ENCODE measurements at regions not wholly inside any gene's neighbourhood (a gene's known extent, or its start where the extent isn't known, plus 50 kb on each side); places are given as distances from the start of the nearest gene placed in this dataset.

- Histone ChIP-seq H3K4me1 (ENCODE audit: insufficient read depth) (no peaks in the 10 kb centered on the region), H3K9me3 (ENCODE audit: low read depth) (no peaks in the 10 kb centered on the region), H3K36me3 (replicated peaks; ENCODE audit: insufficient read depth, low read depth) (no peaks in the 10 kb centered on the region), H3K4me3 (no peak overlapping the region), H2AFZ (no peak overlapping the region), H3K27me3 (no peaks in the 10 kb centered on the region), H3K27ac (no peak overlapping the region), H4K20me1 (ENCODE audit: insufficient read depth, poor library complexity, severe bottlenecking) (no peaks in the 10 kb centered on the region), H3K79me2 (no peaks in the 10 kb centered on the region), H3K9me2 (replicated peaks; ENCODE audit: insufficient read depth) (no peaks in the 10 kb centered on the region), H3K4me2 (no peak overlapping the region)
- no peak for DNase-seq (ENCODE audit: low spot score)
- TF ChIP-seq EZH2 (IDR thresholded peaks at IDR 0.05; ENCODE audit: borderline replicate concordance) (no peak), EZH2phosphoT487 (IDR thresholded peaks at IDR 0.05; ENCODE audit: low read depth, severe bottlenecking, unreplicated experiment) (no peak)
- TF ChIP-seq, protein P1, sequence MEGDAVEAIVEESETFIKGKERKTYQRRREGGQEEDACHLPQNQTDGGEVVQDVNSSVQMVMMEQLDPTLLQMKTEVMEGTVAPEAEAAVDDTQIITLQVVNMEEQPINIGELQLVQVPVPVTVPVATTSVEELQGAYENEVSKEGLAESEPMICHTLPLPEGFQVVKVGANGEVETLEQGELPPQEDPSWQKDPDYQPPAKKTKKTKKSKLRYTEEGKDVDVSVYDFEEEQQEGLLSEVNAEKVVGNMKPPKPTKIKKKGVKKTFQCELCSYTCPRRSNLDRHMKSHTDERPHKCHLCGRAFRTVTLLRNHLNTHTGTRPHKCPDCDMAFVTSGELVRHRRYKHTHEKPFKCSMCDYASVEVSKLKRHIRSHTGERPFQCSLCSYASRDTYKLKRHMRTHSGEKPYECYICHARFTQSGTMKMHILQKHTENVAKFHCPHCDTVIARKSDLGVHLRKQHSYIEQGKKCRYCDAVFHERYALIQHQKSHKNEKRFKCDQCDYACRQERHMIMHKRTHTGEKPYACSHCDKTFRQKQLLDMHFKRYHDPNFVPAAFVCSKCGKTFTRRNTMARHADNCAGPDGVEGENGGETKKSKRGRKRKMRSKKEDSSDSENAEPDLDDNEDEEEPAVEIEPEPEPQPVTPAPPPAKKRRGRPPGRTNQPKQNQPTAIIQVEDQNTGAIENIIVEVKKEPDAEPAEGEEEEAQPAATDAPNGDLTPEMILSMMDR (IDR thresholded peaks at IDR 0.05; ENCODE audit: poor library complexity) = no peak
These were observed 636.9 kb downstream of the TLE4 start for GRCh38 chr9:80208696-80209095.

DNA sequence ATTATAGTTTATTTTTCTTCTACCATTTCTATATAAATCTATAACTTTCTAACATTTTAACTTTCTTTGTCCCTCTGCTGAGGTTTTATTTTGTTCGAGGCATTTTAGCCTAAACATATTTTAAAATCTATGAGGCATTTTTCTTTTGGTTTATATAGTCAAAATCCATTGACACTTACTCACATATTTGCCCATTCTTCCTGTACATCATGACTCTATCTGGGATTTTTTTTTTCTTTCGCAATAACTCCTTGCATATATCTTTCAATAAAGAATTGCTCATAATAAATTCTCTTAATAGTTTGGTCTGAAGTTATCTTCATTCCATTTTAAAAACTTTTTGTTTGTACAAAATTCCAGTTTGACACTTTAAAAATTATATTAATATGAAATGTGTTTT is 632.3 kb downstream of the TLE4 start:
- no peaks in the 10 kb centered on the region for H4K20me1 ChIP-seq (ENCODE audit: insufficient read depth, poor library complexity, severe bottlenecking)
- H3K9me2 ChIP-seq (replicated peaks; ENCODE audit: insufficient read depth) = no peaks in the 10 kb centered on the region
- 95% methylated on average over 2 of the region's 2 CpGs for WGBS (ENCODE audit: low lambda C conversion rate, missing lambda C conversion rate)
- H3K4me1 ChIP-seq (ENCODE audit: insufficient read depth) = no peaks in the 10 kb centered on the region
- no peak for DNase-seq (ENCODE audit: low spot score)
- no peak overlapping the region for H3K4me3 ChIP-seq
- no peaks in the 10 kb centered on the region for H3K79me2 ChIP-seq
- no peaks in the 10 kb centered on the region for H3K27me3 ChIP-seq
- H2AFZ ChIP-seq = no peak overlapping the region
- H3K27ac ChIP-seq = no peak overlapping the region
- no peaks in the 10 kb centered on the region for H3K9me3 ChIP-seq (ENCODE audit: low read depth)
- H3K4me2 ChIP-seq = no peak overlapping the region
- H3K36me3 ChIP-seq (replicated peaks; ENCODE audit: insufficient read depth, low read depth) = no peaks in the 10 kb centered on the region
- TF ChIP-seq, protein P1 (IDR thresholded peaks at IDR 0.05; ENCODE audit: poor library complexity) = no peak
- TF ChIP-seq EZH2 (IDR thresholded peaks at IDR 0.05; ENCODE audit: borderline replicate concordance) = no peak
- TF ChIP-seq EZH2phosphoT487 (IDR thresholded peaks at IDR 0.05; ENCODE audit: low read depth, severe bottlenecking, unreplicated experiment) = no peak

- DNase-seq (ENCODE audit: low spot score) = no peak
- no peaks in the 10 kb centered on the region for H3K36me3 ChIP-seq (replicated peaks; ENCODE audit: insufficient read depth, low read depth)
- no peak overlapping the region for H3K4me3 ChIP-seq
- H4K20me1 ChIP-seq (ENCODE audit: insufficient read depth, poor library complexity, severe bottlenecking) = no peaks in the 10 kb centered on the region
- H3K9me2 ChIP-seq (replicated peaks; ENCODE audit: insufficient read depth) = no peaks in the 10 kb centered on the region
- H3K27ac ChIP-seq = no peak overlapping the region
- H3K9me3 ChIP-seq (ENCODE audit: low read depth) = no peaks in the 10 kb centered on the region
- TF ChIP-seq EZH2 (IDR thresholded peaks at IDR 0.05; ENCODE audit: borderline replicate concordance) = no peak
- TF ChIP-seq, protein P1 (IDR thresholded peaks at IDR 0.05; ENCODE audit: poor library complexity) = no peak
- TF ChIP-seq EZH2phosphoT487 (IDR thresholded peaks at IDR 0.05; ENCODE audit: low read depth, severe bottlenecking, unreplicated experiment) = no peak
- no peak overlapping the region for H3K4me2 ChIP-seq
- no peaks in the 10 kb centered on the region for H3K79me2 ChIP-seq
- 83% methylated on average over 1 of the region's 1 CpG for WGBS (ENCODE audit: low lambda C conversion rate, missing lambda C conversion rate)
- H2AFZ ChIP-seq = no peak overlapping the region
- no peaks in the 10 kb centered on the region for H3K4me1 ChIP-seq (ENCODE audit: insufficient read depth)
- H3K27me3 ChIP-seq = no peaks in the 10 kb centered on the region
These were observed 625.9 kb downstream of the TLE4 start for GRCh38 chr9:80197661-80198060.

GRCh38 chr9:80191108-80191507 is 619.3 kb downstream of the TLE4 start:
- TF ChIP-seq, protein P1 (IDR thresholded peaks at IDR 0.05; ENCODE audit: poor library complexity) = no peak
- TF ChIP-seq EZH2 (IDR thresholded peaks at IDR 0.05; ENCODE audit: borderline replicate concordance) (no peak), EZH2phosphoT487 (IDR thresholded peaks at IDR 0.05; ENCODE audit: low read depth, severe bottlenecking, unreplicated experiment) (no peak)
- Histone ChIP-seq H3K36me3 (replicated peaks; ENCODE audit: insufficient read depth, low read depth) (no peaks in the 10 kb centered on the region), H3K27me3 (no peaks in the 10 kb centered on the region), H3K4me1 (ENCODE audit: insufficient read depth) (no peaks in the 10 kb centered on the region), H2AFZ (no peak overlapping the region), H4K20me1 (ENCODE audit: insufficient read depth, poor library complexity, severe bottlenecking) (no peaks in the 10 kb centered on the region), H3K9me3 (ENCODE audit: low read depth) (no peaks in the 10 kb centered on the region), H3K9me2 (replicated peaks; ENCODE audit: insufficient read depth) (no peaks in the 10 kb centered on the region), H3K27ac (no peak overlapping the region), H3K4me3 (no peak overlapping the region), H3K4me2 (no peak overlapping the region), H3K79me2 (no peaks in the 10 kb centered on the region)
- no peak for DNase-seq (ENCODE audit: low spot score)

Data from hepatocyte (in vitro differentiated cells).